Esophagus muscularis mucosa (tissue), 4 donors: ENCODE measurements at regions not wholly inside any gene's neighbourhood (a gene's known extent, or its start where the extent isn't known, plus 50 kb on each side); places are given as distances from the start of the nearest gene placed in this dataset.

Experiments
- DNase-seq: peaks from one replicate; pipeline ENCODE4 v3.0.0-alpha.2; 2017; ENCODE audit errors: extremely low spot score
- H3K27ac ChIP-seq, 4 donors: fragments of 200-600 bp; sonication (generic); replicated peaks in 1 of 4; 1 replicate in 3 of 4; 2 replicates in 1 of 4; pipeline ENCODE4 v1.5.1; 2016 to 2019; ENCODE audit warnings: mild to moderate bottlenecking in 1 of 4
- H3K27me3 ChIP-seq, 4 donors: fragments of 200-600 bp; sonication (generic); one replicate each; pipeline versions ENCODE4 v1.5.1 to v1.6.0; 2016 to 2019
- H3K36me3 ChIP-seq, 4 donors: fragments of 200-600 bp; sonication (generic); one replicate each; pipeline ENCODE4 v1.5.1; 2016 to 2019
- H3K4me1 ChIP-seq, 4 donors: fragments of 200-600 bp; sonication (generic); one replicate each; pipeline ENCODE4 v1.5.1; 2016 to 2019
- H3K4me3 ChIP-seq, 4 donors: fragments of 200-600 bp; sonication (generic); 1 replicate in 2 of 4; 2 replicates in 2 of 4; pipeline ENCODE4 v1.5.1; 2016 to 2019; ENCODE audit warnings: mild to moderate bottlenecking in 4 of 4, moderate library complexity in 1 of 4
- H3K9me3 ChIP-seq, 4 donors: fragments of 200-600 bp; sonication (generic); 1 replicate in 3 of 4; 2 replicates in 1 of 4; pipeline ENCODE4 v1.5.1; 2016 to 2019
- CTCF ChIP-seq, 3 experiments: fragments of 200-600 bp in 2 of 3; fragments of 450-650 bp in 1 of 3; sonication (generic) in 2 of 3; IDR thresholded peaks; one replicate each; pipeline ENCODE4 v1.5.1; 2017 to 2019; ENCODE audit warnings: antibody characterized with exemption in 3 of 3, mild to moderate bottlenecking in 2 of 3, moderate library complexity in 1 of 3
- EP300 ChIP-seq: sonication (generic); formaldehyde crosslinking; IDR thresholded peaks from one replicate; pipeline ENCODE4 v1.6.1; 2017; ENCODE audit warnings: antibody characterized with exemption
- POLR2A ChIP-seq: fragments of 450-650 bp; IDR thresholded peaks from one replicate; pipeline ENCODE4 v1.6.1; 2017; ENCODE audit warnings: antibody characterized with exemption, moderate library complexity, mild to moderate bottlenecking, low read depth
- POLR2AphosphoS5 ChIP-seq, 2 donors: sonication (generic); formaldehyde crosslinking; IDR thresholded peaks; one replicate each; pipeline ENCODE4 v1.6.1; 2017; ENCODE audit warnings: antibody characterized with exemption in 2 of 2
- WGBS: methylation state at CpG from one replicate; pipeline ENCODE4 v1.1.5; 2018; 5-methylcytosine and 5-hydroxymethylcytosine counted together
- intact Hi-C: fragments of 100-400 bp; cut with DNase I; formaldehyde crosslinking; loops from one replicate; pipeline ENCODE4 v1.15.1; 2023

GRCh38 chr2:128486640-128487375 lies 168.1 kb upstream of the HS6ST1 start:
- intact Hi-C loops = no loop called here
- H3K9me3 ChIP-seq = peaks cover 0 to 1% (median 0%) of the 10 kb centered on the region in 4 donors
- H3K4me1 ChIP-seq = no peaks in the 10 kb centered on the region
- TF ChIP-seq CTCF (IDR thresholded peaks at IDR 0.05) (no peak), EP300 (no peak), POLR2A (no peak), POLR2AphosphoS5 (IDR thresholded peaks at IDR 0.05) (no peak)
- no peak overlapping the region for H3K27ac ChIP-seq
- peaks cover 0 to 4% (median 2%) of the 10 kb centered on the region in 4 donors for H3K27me3 ChIP-seq
- no peak overlapping the region for H3K4me3 ChIP-seq
- DNase-seq = no peak
- no peaks in the 10 kb centered on the region for H3K36me3 ChIP-seq
- 85% methylated on average over 5 of the region's 15 CpGs for WGBS

- H3K4me3 ChIP-seq = no peak overlapping the region
- H3K27ac ChIP-seq = no peak overlapping the region
- H3K36me3 ChIP-seq = no peaks in the 10 kb centered on the region
- WGBS = 75% methylated on average over 3 of the region's 3 CpGs
- intact Hi-C loops = no loop called here
- peaks cover 0 to 9% (median 8%) of the 10 kb centered on the region in 4 donors for H3K9me3 ChIP-seq
- H3K4me1 ChIP-seq = no peaks in the 10 kb centered on the region
- peaks cover 0 to 8% (median 2%) of the 10 kb centered on the region in 4 donors for H3K27me3 ChIP-seq
- TF ChIP-seq POLR2AphosphoS5 (IDR thresholded peaks at IDR 0.05) = no peak
- TF ChIP-seq CTCF (IDR thresholded peaks at IDR 0.05) = no peak
- TF ChIP-seq EP300 = no peak
- no peak for TF ChIP-seq POLR2A
- DNase-seq = no peak
Observed at GRCh38 chr2:128487650-128488387, 169.2 kb upstream of the HS6ST1 start.

GRCh38 chr2:128488434-128488833 lies 169.8 kb upstream of the HS6ST1 start:
- TF ChIP-seq POLR2A = no peak
- no peak for TF ChIP-seq CTCF (IDR thresholded peaks at IDR 0.05)
- no peak for TF ChIP-seq POLR2AphosphoS5 (IDR thresholded peaks at IDR 0.05)
- no peak for TF ChIP-seq EP300
- no peak overlapping the region for H3K27ac ChIP-seq
- intact Hi-C loops = no loop called here
- H3K4me1 ChIP-seq = no peaks in the 10 kb centered on the region
- no peak for DNase-seq
- H3K27me3 ChIP-seq = peaks cover 0 to 14% (median 2%) of the 10 kb centered on the region in 4 donors
- H3K36me3 ChIP-seq = no peaks in the 10 kb centered on the region
- WGBS = 75% methylated on average over 2 of the region's 2 CpGs
- H3K9me3 ChIP-seq = peaks cover 0 to 15% (median 8%) of the 10 kb centered on the region in 4 donors
- no peak overlapping the region for H3K4me3 ChIP-seq

GRCh38 chr2:128489526-128490273 lies 171.0 kb upstream of the HS6ST1 start:
- intact Hi-C loops = no loop called here
- TF ChIP-seq POLR2A = no peak
- no peak for TF ChIP-seq CTCF (IDR thresholded peaks at IDR 0.05)
- no peak for TF ChIP-seq POLR2AphosphoS5 (IDR thresholded peaks at IDR 0.05)
- TF ChIP-seq EP300 = no peak
- peaks cover 0 to 18% (median 2%) of the 10 kb centered on the region in 4 donors for H3K27me3 ChIP-seq
- H3K36me3 ChIP-seq = no peaks in the 10 kb centered on the region
- DNase-seq = no peak
- peaks cover 0 to 15% (median 8%) of the 10 kb centered on the region in 4 donors for H3K9me3 ChIP-seq
- no peak overlapping the region for H3K27ac ChIP-seq
- no peaks in the 10 kb centered on the region for H3K4me1 ChIP-seq
- H3K4me3 ChIP-seq = no peak overlapping the region
- 55% methylated on average over 9 of the region's 9 CpGs for WGBS
